SK-N-SH treated with all-trans-retinoic acid at 6 μM for 48 hours (cell line): ENCODE measurements at regions not wholly inside any gene's neighbourhood (a gene's known extent, or its start where the extent isn't known, plus 50 kb on each side); places are given as distances from the start of the nearest gene placed in this dataset.

ENCODE experiments used
- RARB ChIP-seq: fragments of 250-450 bp; sonication (Bioruptor Pico); IDR thresholded peaks from 2 replicates; pipeline ENCODE4 v1.8.0; 2021; ENCODE audit warnings: mild to moderate bottlenecking, moderate library complexity
- SNAI2 ChIP-seq: fragments of 250-450 bp; sonication (Bioruptor Pico); IDR thresholded peaks from 2 replicates; pipeline ENCODE4 v1.5.0; 2020; ENCODE audit warnings: mild to moderate bottlenecking, moderate library complexity
- TF ChIP-seq, protein P1 (sequence below): fragments of 250-450 bp; sonication (Bioruptor Pico); IDR thresholded peaks from 2 replicates; pipeline ENCODE4 v1.5.1; 2020; ENCODE audit warnings: low read depth, mild to moderate bottlenecking, moderate library complexity
- TF ChIP-seq, protein P2 (sequence below): fragments of 250-450 bp; sonication (Bioruptor Pico); IDR thresholded peaks from 2 replicates; pipeline ENCODE4 v1.8.0; 2020; ENCODE audit warnings: mild to moderate bottlenecking, moderate library complexity, borderline replicate concordance

DNA sequence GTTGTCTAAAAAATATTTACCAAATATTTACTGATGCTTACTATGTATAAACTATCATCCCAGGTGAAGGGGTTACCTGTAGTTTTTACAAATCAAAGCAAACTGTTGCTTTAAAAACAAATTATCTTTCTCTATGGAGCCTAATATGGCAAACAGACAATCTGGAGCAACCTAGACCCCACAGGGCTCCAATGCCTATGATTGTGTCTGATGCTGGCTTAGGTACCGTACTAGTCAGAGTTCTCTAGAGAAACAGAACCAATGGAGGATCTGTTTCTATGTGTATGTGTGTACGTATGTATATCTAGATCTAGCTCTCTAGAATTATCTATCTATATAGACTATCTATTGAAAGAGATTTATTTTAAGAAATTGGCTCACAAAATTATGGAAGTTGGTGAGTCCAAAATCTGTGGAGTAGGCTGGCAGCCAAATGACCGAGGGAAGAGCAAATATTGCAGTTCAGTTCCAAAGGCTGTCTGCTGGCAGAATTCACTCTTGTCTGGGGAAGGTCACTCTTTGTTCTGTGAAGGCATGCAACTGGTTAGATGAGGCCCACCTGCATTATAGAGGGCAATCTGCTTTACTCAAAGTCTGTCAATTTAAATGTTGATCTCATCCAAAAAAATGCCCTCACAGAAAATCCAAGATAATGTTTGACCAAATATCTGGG lies 127.1 kb upstream of the ENPEP start:
- TF ChIP-seq, protein P1, sequence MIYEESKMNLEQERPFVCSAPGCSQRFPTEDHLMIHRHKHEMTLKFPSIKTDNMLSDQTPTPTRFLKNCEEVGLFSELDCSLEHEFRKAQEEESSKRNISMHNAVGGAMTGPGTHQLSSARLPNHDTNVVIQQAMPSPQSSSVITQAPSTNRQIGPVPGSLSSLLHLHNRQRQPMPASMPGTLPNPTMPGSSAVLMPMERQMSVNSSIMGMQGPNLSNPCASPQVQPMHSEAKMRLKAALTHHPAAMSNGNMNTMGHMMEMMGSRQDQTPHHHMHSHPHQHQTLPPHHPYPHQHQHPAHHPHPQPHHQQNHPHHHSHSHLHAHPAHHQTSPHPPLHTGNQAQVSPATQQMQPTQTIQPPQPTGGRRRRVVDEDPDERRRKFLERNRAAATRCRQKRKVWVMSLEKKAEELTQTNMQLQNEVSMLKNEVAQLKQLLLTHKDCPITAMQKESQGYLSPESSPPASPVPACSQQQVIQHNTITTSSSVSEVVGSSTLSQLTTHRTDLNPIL (CRISPR knock-in tag), result no peak
- TF ChIP-seq RARB (CRISPR knock-in tag) (no peak), SNAI2 (CRISPR knock-in tag) (no peak)
- TF ChIP-seq, protein P2, sequence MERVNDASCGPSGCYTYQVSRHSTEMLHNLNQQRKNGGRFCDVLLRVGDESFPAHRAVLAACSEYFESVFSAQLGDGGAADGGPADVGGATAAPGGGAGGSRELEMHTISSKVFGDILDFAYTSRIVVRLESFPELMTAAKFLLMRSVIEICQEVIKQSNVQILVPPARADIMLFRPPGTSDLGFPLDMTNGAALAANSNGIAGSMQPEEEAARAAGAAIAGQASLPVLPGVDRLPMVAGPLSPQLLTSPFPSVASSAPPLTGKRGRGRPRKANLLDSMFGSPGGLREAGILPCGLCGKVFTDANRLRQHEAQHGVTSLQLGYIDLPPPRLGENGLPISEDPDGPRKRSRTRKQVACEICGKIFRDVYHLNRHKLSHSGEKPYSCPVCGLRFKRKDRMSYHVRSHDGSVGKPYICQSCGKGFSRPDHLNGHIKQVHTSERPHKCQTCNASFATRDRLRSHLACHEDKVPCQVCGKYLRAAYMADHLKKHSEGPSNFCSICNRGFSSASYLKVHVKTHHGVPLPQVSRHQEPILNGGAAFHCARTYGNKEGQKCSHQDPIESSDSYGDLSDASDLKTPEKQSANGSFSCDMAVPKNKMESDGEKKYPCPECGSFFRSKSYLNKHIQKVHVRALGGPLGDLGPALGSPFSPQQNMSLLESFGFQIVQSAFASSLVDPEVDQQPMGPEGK (CRISPR knock-in tag), result no peak
